H1 (cell line): ENCODE measurements at regions not wholly inside any gene's neighbourhood (a gene's known extent, or its start where the extent isn't known, plus 50 kb on each side); places are given as distances from the start of the nearest gene placed in this dataset.

Source experiments
- CTCF ChIA-PET: fragments of 300-600 bp; sonication (Branson Sonifier 250); formaldehyde crosslinking; loops from one replicate; lab custom pipeline; 2021; ENCODE audit not compliant: partially characterized antibody; lab: Charles Lee
- POLR2A ChIA-PET: fragments of 300-600 bp; sonication (Branson Sonifier 250); formaldehyde crosslinking; loops from one replicate; lab custom pipeline; 2021; ENCODE audit warnings: inconsistent platforms; ENCODE audit not compliant: partially characterized antibody; lab: Charles Lee
- DNase-seq, 2 experiments: peaks; one replicate each; pipeline versions ENCODE4 v3.0.0 to v3.0.0-alpha.2; 2010 to 2022; ENCODE audit warnings: low spot score in 2 of 2, low read depth in 1 of 2, mixed read lengths in 1 of 2
- FAIRE-seq: peaks from 2 replicates; lab custom pipeline; 2011; peaks lifted over from hg19 to GRCh38; lab: Jason Lieb, UNC
- H2AFZ ChIP-seq: 2 replicates; pipeline ENCODE4 v1.8.1; 2012; ENCODE audit warnings: low read length, inconsistent platforms
- H2AK5ac ChIP-seq: 2 replicates; pipeline ENCODE4 v1.6.1; 2013; ENCODE audit warnings: low read depth, low read length
- H2BK120ac ChIP-seq: replicated peaks from 2 replicates; pipeline ENCODE3; 2013; ENCODE audit warnings: low read depth, low read length, inconsistent platforms
- H2BK12ac ChIP-seq: 2 replicates; pipeline ENCODE4 v1.6.1; 2013; ENCODE audit warnings: low read depth, low read length
- H2BK15ac ChIP-seq: 2 replicates; pipeline ENCODE4 v1.6.1; 2013; ENCODE audit warnings: low read length
- H2BK20ac ChIP-seq: 2 replicates; pipeline ENCODE4 v1.6.1; 2013; ENCODE audit warnings: low read length
- H2BK5ac ChIP-seq: 2 replicates; pipeline ENCODE4 v1.6.1; 2013; ENCODE audit warnings: low read depth, low read length
- H3K14ac ChIP-seq: 2 replicates; pipeline ENCODE4 v1.6.1; 2013; ENCODE audit warnings: inconsistent platforms; ENCODE audit not compliant: insufficient read length
- H3K18ac ChIP-seq: 2 replicates; pipeline ENCODE4 v1.6.1; 2013; ENCODE audit warnings: low read length; ENCODE audit errors: extremely low read depth
- H3K23ac ChIP-seq: 2 replicates; pipeline ENCODE4 v1.6.1; 2013; ENCODE audit warnings: inconsistent platforms; ENCODE audit not compliant: insufficient read length
- H3K23me2 ChIP-seq: 2 replicates; pipeline ENCODE4 v1.6.1; 2013; ENCODE audit warnings: low read depth, low read length
- H3K27ac ChIP-seq: 2 replicates; pipeline ENCODE4 v1.6.1; 2011; ENCODE audit warnings: low read depth, low read length, inconsistent platforms
- H3K27me3 ChIP-seq, 4 experiments: replicated peaks in 1 of 4; 1 replicate in 1 of 4; 2 replicates in 3 of 4; pipeline versions ENCODE4 v1.6.1 to v1.8.1; 2011 to 2013; ENCODE audit warnings: low read length in 3 of 4, mild to moderate bottlenecking in 3 of 4, inconsistent platforms in 2 of 4, mixed read lengths in 2 of 4, moderate library complexity in 1 of 4; ENCODE audit not compliant: control insufficient read depth in 3 of 4, insufficient read depth in 3 of 4; ENCODE audit errors: extremely low read depth in 1 of 4
- H3K36me3 ChIP-seq, 4 experiments: 2 replicates each; pipeline versions ENCODE4 v1.6.1 to v1.8.1; 2011 to 2013; ENCODE audit warnings: mild to moderate bottlenecking in 4 of 4, low read length in 3 of 4, moderate library complexity in 2 of 4, control low read depth in 1 of 4, inconsistent platforms in 1 of 4; ENCODE audit not compliant: insufficient read depth in 4 of 4, control insufficient read depth in 2 of 4
- H3K4ac ChIP-seq: replicated peaks from 2 replicates; pipeline ENCODE3; 2013; ENCODE audit warnings: low read length, low read depth, mixed read lengths, inconsistent platforms; ENCODE audit not compliant: insufficient read length
- H3K4me1 ChIP-seq, 4 experiments: replicated peaks in 1 of 4; 1 replicate in 1 of 4; 2 replicates in 3 of 4; pipeline versions ENCODE4 v1.6.1 to v1.8.1; 2011 to 2013; ENCODE audit warnings: low read length in 3 of 4, inconsistent platforms in 2 of 4, mixed read lengths in 1 of 4; ENCODE audit not compliant: insufficient read depth in 4 of 4, control insufficient read depth in 3 of 4
- H3K4me2 ChIP-seq, 2 experiments: 2 replicates each; pipeline versions ENCODE4 v1.6.1 to v1.8.1; 2011 to 2013; ENCODE audit warnings: low read depth in 2 of 2, low read length in 2 of 2, control low read depth in 1 of 2, inconsistent platforms in 1 of 2, mild to moderate bottlenecking in 1 of 2; ENCODE audit not compliant: insufficient read depth in 1 of 2
- H3K4me3 ChIP-seq, 4 experiments: fragments of 200-600, 300-600 bp in 1 of 4; sonication (generic), shearing (Covaris generic), sonication (Bioruptor Twin) in 1 of 4; 2 replicates each; pipeline versions ENCODE4 v1.5.1 to v1.8.1; 2011 to 2016; ENCODE audit warnings: low read length in 4 of 4, low read depth in 3 of 4, control low read depth in 2 of 4, inconsistent platforms in 2 of 4, mild to moderate bottlenecking in 2 of 4, mixed read lengths in 1 of 4, moderate library complexity in 1 of 4; ENCODE audit not compliant: insufficient read depth in 2 of 4; ENCODE audit errors: extremely low read depth in 1 of 4
- H3K56ac ChIP-seq: replicated peaks from 2 replicates; pipeline ENCODE3; 2013; ENCODE audit warnings: low read depth, mild to moderate bottlenecking, mixed read lengths, low read length, inconsistent platforms; ENCODE audit not compliant: insufficient read length
- H3K79me1 ChIP-seq: 2 replicates; pipeline ENCODE4 v1.6.1; 2013; ENCODE audit warnings: low read depth, low read length, control low read depth
- H3K79me2 ChIP-seq, 2 experiments: 2 replicates each; pipeline versions ENCODE4 v1.6.1 to v1.8.1; 2012 to 2013; ENCODE audit warnings: low read length in 2 of 2, mild to moderate bottlenecking in 2 of 2, inconsistent platforms in 1 of 2; ENCODE audit not compliant: insufficient read depth in 2 of 2, control insufficient read depth in 1 of 2
- H3K9ac ChIP-seq, 4 experiments: replicated peaks in 1 of 4; 1 replicate in 1 of 4; 2 replicates in 3 of 4; pipeline versions ENCODE4 v1.6.1 to v1.8.1; 2011 to 2013; ENCODE audit warnings: low read depth in 3 of 4, low read length in 3 of 4, control low read depth in 2 of 4, mild to moderate bottlenecking in 2 of 4, moderate library complexity in 2 of 4, inconsistent platforms in 1 of 4; ENCODE audit errors: extremely low read depth in 1 of 4
- H3K9me3 ChIP-seq, 2 experiments: 2 replicates each; pipeline versions ENCODE4 v1.6.1 to v1.8.1; 2012 to 2013; ENCODE audit warnings: mild to moderate bottlenecking in 2 of 2, moderate library complexity in 2 of 2, control low read depth in 1 of 2, inconsistent platforms in 1 of 2, low read depth in 1 of 2, low read length in 1 of 2, mixed read lengths in 1 of 2; ENCODE audit not compliant: insufficient read depth in 2 of 2
- H4K20me1 ChIP-seq, 2 experiments: replicated peaks in 1 of 2; 2 replicates each; pipeline versions ENCODE3 to v1.8.1; 2011 to 2013; ENCODE audit warnings: inconsistent platforms in 2 of 2, low read length in 2 of 2, mild to moderate bottlenecking in 1 of 2; ENCODE audit not compliant: insufficient read depth in 2 of 2, control insufficient read depth in 1 of 2
- H4K5ac ChIP-seq: 2 replicates; pipeline ENCODE4 v1.6.1; 2013; ENCODE audit warnings: low read length, low read depth, mixed read lengths, inconsistent platforms; ENCODE audit not compliant: insufficient read length
- H4K8ac ChIP-seq: 2 replicates; pipeline ENCODE4 v1.8.0; 2013; ENCODE audit warnings: mild to moderate bottlenecking, moderate library complexity, low read length, inconsistent platforms; ENCODE audit not compliant: insufficient read depth; ENCODE audit errors: extremely low read depth
- H4K91ac ChIP-seq: replicated peaks from 2 replicates; pipeline ENCODE3; 2013; ENCODE audit warnings: low read length, mixed read lengths, inconsistent platforms; ENCODE audit not compliant: insufficient read length
- CHD1 ChIP-seq: IDR thresholded peaks from 2 replicates; pipeline ENCODE4 v1.6.1; 2012; ENCODE audit warnings: low read depth, low read length, improper control_type of control experiment
- EP300 ChIP-seq, 2 experiments: IDR thresholded peaks; 1 replicate in 1 of 2; 2 replicates in 1 of 2; pipeline ENCODE4 v1.6.1; 2011 to 2012; ENCODE audit warnings: low read depth in 2 of 2, low read length in 2 of 2, mild to moderate bottlenecking in 2 of 2, borderline replicate concordance in 1 of 2, inconsistent platforms in 1 of 2, moderate library complexity in 1 of 2
- EZH2 ChIP-seq: fragments of 200-600 bp; sonication (generic); IDR thresholded peaks from 2 replicates; pipeline ENCODE4 v1.7.1; 2012; ENCODE audit warnings: low read depth, mild to moderate bottlenecking, moderate library complexity, low read length, inconsistent platforms; ENCODE audit not compliant: severe bottlenecking
- GABPA ChIP-seq: IDR thresholded peaks from 2 replicates; pipeline ENCODE4 v1.6.1; 2011; ENCODE audit warnings: mild to moderate bottlenecking, low read length, moderate library complexity, borderline replicate concordance; ENCODE audit not compliant: insufficient read depth
- JUND ChIP-seq: IDR thresholded peaks from 2 replicates; pipeline ENCODE4 v1.6.1; 2011; ENCODE audit warnings: mild to moderate bottlenecking, improper control_type of control experiment, low read length
- KDM1A ChIP-seq: fragments of 200-600, 300-600 bp; sonication (generic); IDR thresholded peaks from 2 replicates; pipeline ENCODE4 v1.7.1; 2016; ENCODE audit warnings: mild to moderate bottlenecking, low read length, borderline replicate concordance
- KDM5A ChIP-seq: fragments of 200-600 bp; IDR thresholded peaks from 2 replicates; pipeline ENCODE4 v1.7.1; 2012; ENCODE audit warnings: mild to moderate bottlenecking, low read length, inconsistent platforms, mixed read lengths
- PHF8 ChIP-seq: fragments of 200-600 bp; sonication (generic); conservative IDR thresholded peaks from 2 replicates; pipeline ENCODE4 v1.7.1; 2012; ENCODE audit warnings: low read depth, mild to moderate bottlenecking, inconsistent platforms, low read length, moderate library complexity
- POLR2AphosphoS5 ChIP-seq: IDR thresholded peaks from 2 replicates; pipeline ENCODE4 v1.6.1; 2011; ENCODE audit warnings: low read depth, low read length
- RBBP5 ChIP-seq: IDR thresholded peaks from 2 replicates; pipeline ENCODE4 v1.7.1; 2012; ENCODE audit warnings: low read depth, mild to moderate bottlenecking, inconsistent platforms, low read length, moderate library complexity, borderline replicate concordance
- SIN3A ChIP-seq, 2 experiments: IDR thresholded peaks in 1 of 2; conservative IDR thresholded peaks in 1 of 2; 2 replicates each; pipeline ENCODE4 v1.6.1; 2011 to 2012; ENCODE audit warnings: low read length in 2 of 2, improper control_type of control experiment in 1 of 2, low read depth in 1 of 2, mild to moderate bottlenecking in 1 of 2
- SIX5 ChIP-seq: IDR thresholded peaks from 2 replicates; pipeline ENCODE4 v1.6.1; 2011; ENCODE audit warnings: mild to moderate bottlenecking, low read depth, low read length
- WGBS, 2 experiments: shearing (Covaris generic) in 1 of 2; methylation state at CpG; one replicate each; pipeline versions ENCODE4 v1.1.6 to v1.1.7; 2013 to 2015; ENCODE audit warnings: low lambda C conversion rate in 2 of 2, mixed read lengths in 2 of 2, inconsistent platforms in 1 of 2, low coverage in 1 of 2, missing lambda C conversion rate in 1 of 2; ENCODE audit not compliant: insufficient replicate concordance in 2 of 2, insufficient coverage in 1 of 2, insufficient read length in 1 of 2; ENCODE audit errors: extremely low coverage in 1 of 2, missing lambda C conversion rate in 1 of 2; 5-methylcytosine and 5-hydroxymethylcytosine counted together

DNA sequence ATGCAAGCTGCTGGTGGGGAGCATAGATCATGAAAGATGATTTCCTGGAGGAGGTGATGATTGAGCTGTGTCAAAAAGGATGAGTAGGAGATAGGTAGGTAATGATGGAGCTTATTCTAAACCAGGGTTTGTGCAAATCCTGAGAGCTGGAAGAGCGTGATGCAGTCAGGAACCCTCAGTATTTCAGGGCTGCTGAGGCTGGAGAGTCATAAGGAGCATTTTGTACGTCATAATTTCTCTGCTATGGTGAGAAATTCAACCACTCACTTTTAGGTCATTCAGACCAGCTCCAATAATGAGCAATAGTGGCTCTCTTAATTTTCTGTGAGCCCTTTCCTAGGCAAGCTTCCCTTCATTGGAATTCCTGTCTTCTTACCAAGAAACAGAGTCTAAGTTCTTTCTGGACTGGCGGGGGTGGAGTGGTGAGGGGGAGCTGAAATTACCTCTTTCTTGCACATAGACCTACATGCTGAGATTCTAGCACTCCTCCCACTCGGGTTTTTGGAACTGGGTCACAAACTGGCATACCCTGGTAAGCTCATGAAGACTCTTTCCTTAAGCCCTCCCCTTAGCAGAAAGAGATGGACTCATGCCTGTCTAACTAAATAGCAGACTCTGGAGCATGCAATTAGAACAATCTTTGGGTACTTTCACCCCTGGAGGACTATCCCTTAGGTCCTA, 62.2 kb upstream of the MYCBP2 start:
- Histone ChIP-seq H3K79me2 (no peaks in the 10 kb centered on the region), H3K23me2 (no peaks in the 10 kb centered on the region), H3K27ac (no peak overlapping the region), H2BK12ac (no peak overlapping the region), H4K91ac (no peak overlapping the region), H3K4me2 (no peak overlapping the region), H3K4me1 (no peaks in the 10 kb centered on the region), H3K23ac (no peak overlapping the region), H2AFZ (no peak overlapping the region), H4K5ac (no peak overlapping the region), H2BK120ac (no peak overlapping the region), H2AK5ac (no peak overlapping the region; the same call in 1 of the 2 replicates), H2BK20ac (no peak overlapping the region), H3K9ac (no peak overlapping the region), H4K8ac (no peak overlapping the region), H3K36me3 (no peaks in the 10 kb centered on the region), H3K4ac (no peak overlapping the region), H2BK15ac (no peak overlapping the region), H3K56ac (no peak overlapping the region), H2BK5ac (no peak overlapping the region), H3K18ac (no peak overlapping the region), H3K14ac (no peak overlapping the region), H4K20me1 (no peaks in the 10 kb centered on the region), H3K27me3 (no peaks in the 10 kb centered on the region), H3K9me3 (no peaks in the 10 kb centered on the region; a peak in 1 of 4 replicates), H3K79me1 (no peaks in the 10 kb centered on the region), H3K4me3 (no peak overlapping the region)
- POLR2A ChIA-PET: interaction anchor here (0.5 kb wide), 1 partner anchor 89 kb away, joined by 3 read pairs; no protein-coding TSS in a partner anchor
- CTCF ChIA-PET: interaction anchor here (0.6 to 1.4 kb wide), 4 partner anchors 8 to 642 kb away, joined by 3 to 4 read pairs (median 4); no protein-coding TSS in a partner anchor
- 61% methylated on average over 4 of the region's 4 CpGs; no CpG with 5 or more reads in 1 of the 2 experiments for WGBS, 2 experiments
- FAIRE-seq (no peak), DNase-seq (no peak)
- TF ChIP-seq SIX5: no peak
- no peak for TF ChIP-seq PHF8
- no peak for TF ChIP-seq KDM5A
- no peak for TF ChIP-seq EP300 (IDR thresholded peaks at IDR 0.05; ENCODE audit: borderline replicate concordance in 1 of 2, low read depth in 2 of 2, low read length in 2 of 2)
- TF ChIP-seq KDM1A: no peak
- TF ChIP-seq JUND: no peak
- no peak for TF ChIP-seq GABPA
- TF ChIP-seq POLR2AphosphoS5: no peak
- no peak for TF ChIP-seq EZH2
- no peak for TF ChIP-seq RBBP5
- no peak for TF ChIP-seq SIN3A (conservative IDR thresholded peaks at IDR 0.05 in 1 of 2, IDR thresholded peaks at IDR 0.05 in 1 of 2; ENCODE audit: low read depth in 1 of 2, low read length in 2 of 2)
- no peak for TF ChIP-seq CHD1
